MM.1S (cell line): ENCODE measurements at regions not wholly inside any gene's neighbourhood (a gene's known extent, or its start where the extent isn't known, plus 50 kb on each side); places are given as distances from the start of the nearest gene placed in this dataset.

Experiments used
- CTCF ChIP-seq: fragments of 300-600 bp; sonication (generic); IDR thresholded peaks from 2 replicates; pipeline ENCODE4 v1.5.1; 2016; ENCODE audit warnings: antibody characterized with exemption, low read length, mixed read lengths
- EZH2 ChIP-seq: fragments of 300-600 bp; sonication (generic); optimal IDR thresholded peaks from 2 replicates; pipeline ENCODE3; 2017; ENCODE audit warnings: low read depth, mild to moderate bottlenecking, antibody characterized with exemption, low read length, mixed read lengths
- EZH2phosphoT487 ChIP-seq: fragments of 300-600 bp; sonication (generic); IDR thresholded peaks from 2 replicates; pipeline ENCODE4 v1.6.1; 2018; ENCODE audit warnings: antibody characterized with exemption, low read length

GRCh38 chr4:59024257-59024656, 1914.1 kb upstream of the IGFBP7 start:
- TF ChIP-seq CTCF (no peak), EZH2phosphoT487 (no peak), EZH2 (no peak)
